GM12878 (cell line): ENCODE measurements at regions not wholly inside any gene's neighbourhood (a gene's known extent, or its start where the extent isn't known, plus 50 kb on each side); places are given as distances from the start of the nearest gene placed in this dataset.

Experiments used
- CBFB ChIP-seq: IDR thresholded peaks from 2 replicates; pipeline ENCODE4 v1.6.1; 2016; ENCODE audit warnings: antibody characterized with exemption, low read depth
- E4F1 ChIP-seq: fragments of 450-650 bp; IDR thresholded peaks from 2 replicates; pipeline ENCODE4 v1.6.1; 2018; ENCODE audit warnings: borderline replicate concordance, mild to moderate bottlenecking; ENCODE audit not compliant: partially characterized antibody
- HCFC1 ChIP-seq: fragments of 150-350 bp; IDR thresholded peaks from 2 replicates; pipeline ENCODE4 v1.6.1; 2014; ENCODE audit warnings: low read length
- NFIC ChIP-seq: IDR thresholded peaks from 2 replicates; pipeline ENCODE4 v1.6.1; 2012; ENCODE audit warnings: low read depth, mild to moderate bottlenecking, inconsistent platforms, low read length, moderate library complexity
- REST ChIP-seq: IDR thresholded peaks from 2 replicates; pipeline ENCODE4 v1.6.1; 2012; ENCODE audit warnings: mild to moderate bottlenecking, low read depth, low read length
- ZBTB11 ChIP-seq: fragments of 450-650 bp; formaldehyde crosslinking; IDR thresholded peaks from 2 replicates; pipeline ENCODE4 v1.5.0; 2022; ENCODE audit warnings: mild to moderate bottlenecking, missing genetic modification characterization

GRCh38 chr3:117726776-117727175, 1017.2 kb downstream of the TUSC7 start (continued):
- TF ChIP-seq REST (no peak), CBFB (no peak), NFIC (no peak), HCFC1 (no peak), ZBTB11 (no peak), E4F1 (no peak)
